Common myeloid progenitor, CD34-positive (primary cell): ENCODE measurements at regions not wholly inside any gene's neighbourhood (a gene's known extent, or its start where the extent isn't known, plus 50 kb on each side); places are given as distances from the start of the nearest gene placed in this dataset.

ENCODE experiments used
- CTCF ChIA-PET: fragments of 350-600 bp; sonication (Branson Sonifier 250); formaldehyde crosslinking; loops from one replicate; lab custom pipeline; 2021; ENCODE audit warnings: antibody characterized with exemption; lab: Charles Lee
- POLR2A ChIA-PET: fragments of 350-600 bp; sonication (Branson Sonifier 250); formaldehyde crosslinking; loops from one replicate; lab custom pipeline; 2021; ENCODE audit warnings: antibody characterized with exemption; lab: Charles Lee
- DNase-seq, 3 donors: peaks; one replicate each; pipeline versions ENCODE4 v3.0.0 to v3.0.0-alpha.2; 2013
- H3K27ac ChIP-seq, 2 experiments: 1 replicate in 1 of 2; 2 replicates in 1 of 2; pipeline ENCODE4 v1.7.0; 2013; ENCODE audit warnings: inconsistent platforms in 2 of 2, low read length in 2 of 2, mild to moderate bottlenecking in 2 of 2, low read depth in 1 of 2, moderate library complexity in 1 of 2; ENCODE audit not compliant: severe bottlenecking in 2 of 2, insufficient read depth in 1 of 2, poor library complexity in 1 of 2
- H3K27me3 ChIP-seq, 5 experiments: replicated peaks in 2 of 5; 1 replicate in 3 of 5; 2 replicates in 2 of 5; pipeline versions ENCODE4 v1.6.1 to v1.7.0; 2013; ENCODE audit warnings: low read length in 4 of 5, mild to moderate bottlenecking in 2 of 5, moderate library complexity in 2 of 5, inconsistent platforms in 1 of 5; ENCODE audit not compliant: insufficient read depth in 5 of 5, control insufficient read depth in 4 of 5
- H3K36me3 ChIP-seq, 4 experiments: 1 replicate in 2 of 4; 2 replicates in 2 of 4; pipeline versions ENCODE4 v1.6.1 to v1.7.0; 2013; ENCODE audit warnings: low read length in 3 of 4, control low read depth in 1 of 4, mild to moderate bottlenecking in 1 of 4; ENCODE audit not compliant: control insufficient read depth in 4 of 4, insufficient read depth in 4 of 4
- H3K4me1 ChIP-seq, 4 experiments: 1 replicate in 3 of 4; 2 replicates in 1 of 4; pipeline versions ENCODE4 v1.6.1 to v1.7.1; 2013; ENCODE audit warnings: low read length in 3 of 4, mild to moderate bottlenecking in 3 of 4, control low read depth in 1 of 4, inconsistent platforms in 1 of 4, moderate library complexity in 1 of 4; ENCODE audit not compliant: control insufficient read depth in 4 of 4, insufficient read depth in 4 of 4; ENCODE audit errors: control extremely low read depth in 1 of 4
- H3K4me3 ChIP-seq, 7 experiments: 1 replicate in 4 of 7; 2 replicates in 3 of 7; pipeline versions ENCODE4 v1.5.1 to v1.7.0; 2013; ENCODE audit warnings: mild to moderate bottlenecking in 7 of 7, low read length in 6 of 7, moderate library complexity in 6 of 7, inconsistent platforms in 2 of 7, low read depth in 2 of 7, control low read depth in 1 of 7; ENCODE audit not compliant: insufficient read depth in 4 of 7, control insufficient read depth in 1 of 7; ENCODE audit errors: extremely low read depth in 1 of 7
- H3K9me3 ChIP-seq, 5 experiments: 1 replicate in 4 of 5; 2 replicates in 1 of 5; pipeline versions ENCODE4 v1.6.1 to v1.7.1; 2013; ENCODE audit warnings: low read length in 4 of 5, mild to moderate bottlenecking in 2 of 5, inconsistent platforms in 1 of 5, low read depth in 1 of 5, moderate library complexity in 1 of 5; ENCODE audit not compliant: control insufficient read depth in 4 of 5, insufficient read depth in 2 of 5; ENCODE audit errors: control extremely low read depth in 1 of 5
- WGBS: methylation state at CpG from one replicate; pipeline ENCODE4 v1.1.5; 2013; ENCODE audit not compliant: insufficient coverage; 5-methylcytosine and 5-hydroxymethylcytosine counted together

GRCh38 chr18:78743078-78743477 lies 236.5 kb upstream of the SALL3 start:
- no peak for DNase-seq
- H3K36me3 ChIP-seq, result no peaks in the 10 kb centered on the region
- H3K4me3 ChIP-seq, result no peak overlapping the region
- WGBS, result 98% methylated on average over 7 of the region's 9 CpGs
- ChIA-PET CTCF (no interaction called here), POLR2A (no interaction called here)
- peaks cover 0 to 4% (median 0%) of the 10 kb centered on the region in 5 experiments for H3K27me3 ChIP-seq
- no peak overlapping the region for H3K27ac ChIP-seq
- H3K9me3 ChIP-seq, result no peaks in the 10 kb centered on the region
- no peaks in the 10 kb centered on the region for H3K4me1 ChIP-seq

- CTCF ChIA-PET, result no interaction called here
- H3K9me3 ChIP-seq, result peaks cover 0 to 2% (median 0%) of the 10 kb centered on the region in 5 experiments
- POLR2A ChIA-PET, result no interaction called here
- peaks cover 0 to 5% (median 0%) of the 10 kb centered on the region in 5 experiments for H3K27me3 ChIP-seq
- DNase-seq, result no peak
- WGBS, result 94% methylated on average over 17 of the region's 17 CpGs
- no peak overlapping the region for H3K4me3 ChIP-seq
- no peaks in the 10 kb centered on the region for H3K4me1 ChIP-seq
- no peak overlapping the region for H3K27ac ChIP-seq
- no peaks in the 10 kb centered on the region for H3K36me3 ChIP-seq
Measured at GRCh38 chr18:78751664-78752063, 228.0 kb upstream of the SALL3 start.

GRCh38 chr18:78753240-78753639 lies 226.4 kb upstream of the SALL3 start:
- ChIA-PET CTCF (no interaction called here), POLR2A (no interaction called here)
- Histone ChIP-seq H3K4me3 (no peak overlapping the region), H3K36me3 (no peaks in the 10 kb centered on the region), H3K27ac (no peak overlapping the region), H3K27me3 (peaks cover 0 to 3% (median 0%) of the 10 kb centered on the region in 5 experiments), H3K9me3 (peaks cover 0 to 2% (median 0%) of the 10 kb centered on the region in 5 experiments), H3K4me1 (no peaks in the 10 kb centered on the region)
- 96% methylated on average over 21 of the region's 23 CpGs for WGBS
- no peak for DNase-seq

GRCh38 chr18:78754311-78755043 lies 225.1 kb upstream of the SALL3 start:
- POLR2A ChIA-PET, result no interaction called here
- over 99% methylated on average over 19 of the region's 23 CpGs for WGBS
- Histone ChIP-seq H3K27me3 (peaks cover 0 to 3% (median 0%) of the 10 kb centered on the region in 5 experiments), H3K36me3 (no peaks in the 10 kb centered on the region), H3K4me3 (no peak overlapping the region), H3K9me3 (peaks cover 0 to 2% (median 0%) of the 10 kb centered on the region in 5 experiments), H3K4me1 (no peaks in the 10 kb centered on the region), H3K27ac (no peak overlapping the region)
- CTCF ChIA-PET, result no interaction called here
- DNase-seq, result no peak

GRCh38 chr18:78757014-78757413 lies 222.6 kb upstream of the SALL3 start:
- Histone ChIP-seq H3K27ac (no peak overlapping the region), H3K4me1 (no peaks in the 10 kb centered on the region), H3K4me3 (no peak overlapping the region), H3K36me3 (no peaks in the 10 kb centered on the region), H3K27me3 (no peaks in the 10 kb centered on the region), H3K9me3 (peaks cover 0 to 4% (median 0%) of the 10 kb centered on the region in 5 experiments)
- POLR2A ChIA-PET, result no interaction called here
- 94% methylated on average over 9 of the region's 10 CpGs for WGBS
- CTCF ChIA-PET, result no interaction called here
- DNase-seq, result no peak

GRCh38 chr18:78758496-78758895 lies 221.1 kb upstream of the SALL3 start:
- no peak overlapping the region for H3K4me3 ChIP-seq
- H3K27ac ChIP-seq, result no peak overlapping the region
- peaks cover 0 to 8% (median 0%) of the 10 kb centered on the region in 5 experiments for H3K9me3 ChIP-seq
- no peak for DNase-seq
- no peaks in the 10 kb centered on the region for H3K27me3 ChIP-seq
- 88% methylated on average over 8 of the region's 9 CpGs for WGBS
- POLR2A ChIA-PET, result no interaction called here
- no peaks in the 10 kb centered on the region for H3K36me3 ChIP-seq
- CTCF ChIA-PET, result no interaction called here
- no peaks in the 10 kb centered on the region for H3K4me1 ChIP-seq

GRCh38 chr18:78762753-78763152 lies 216.9 kb upstream of the SALL3 start:
- 96% methylated on average over 6 of the region's 8 CpGs for WGBS
- ChIA-PET CTCF (no interaction called here), POLR2A (no interaction called here)
- no peak for DNase-seq
- Histone ChIP-seq H3K4me1 (no peaks in the 10 kb centered on the region), H3K36me3 (no peaks in the 10 kb centered on the region), H3K27me3 (peaks cover 0 to 6% (median 0%) of the 10 kb centered on the region in 5 experiments), H3K27ac (no peak overlapping the region), H3K9me3 (peaks cover 0 to 6% (median 0%) of the 10 kb centered on the region in 5 experiments), H3K4me3 (no peak overlapping the region)
